ENCODE measurements at regions not wholly inside any gene's neighbourhood (a gene's known extent, or its start where the extent isn't known, plus 50 kb on each side); places are given as distances from the start of the nearest gene placed in this dataset.

DNA sequence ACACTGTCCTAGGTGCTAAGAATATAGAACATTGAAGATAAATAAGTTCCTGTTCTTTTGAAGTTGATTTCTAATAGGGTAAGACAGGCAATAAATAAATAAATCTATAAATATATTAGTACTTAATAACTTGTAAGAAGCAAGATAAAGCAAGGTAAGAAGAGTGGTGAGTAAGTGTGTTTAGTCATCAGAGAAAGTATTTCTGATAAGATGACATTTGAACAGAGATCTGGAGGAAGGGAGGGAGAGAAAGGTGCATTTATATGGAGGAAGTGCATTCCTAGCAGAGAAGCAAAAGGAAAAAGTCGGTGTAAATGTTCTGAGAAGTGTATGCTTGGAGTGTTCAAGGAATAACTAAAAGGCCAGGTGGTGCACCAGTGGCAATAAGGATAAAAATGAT, 184.4 kb upstream of the GRIP1 start:
- H3K27me3 Mint-ChIP-seq (ENCODE audit: low read depth) = peaks cover 17% of the 10 kb centered on the region
- no peaks in the 10 kb centered on the region for H3K4me1 Mint-ChIP-seq (ENCODE audit: low read depth)
- H3K4me3 Mint-ChIP-seq (ENCODE audit: low read depth) = no peak overlapping the region
- intact Hi-C loops (cut with micrococcal nuclease) = no loop called here
- H3K36me3 Mint-ChIP-seq (ENCODE audit: low read depth) = no peaks in the 10 kb centered on the region
- DNase-seq (ENCODE audit: low spot score) = no peak
- H3K9me3 Mint-ChIP-seq = no peaks in the 10 kb centered on the region
- H3K27ac Mint-ChIP-seq = no peak overlapping the region

DNA sequence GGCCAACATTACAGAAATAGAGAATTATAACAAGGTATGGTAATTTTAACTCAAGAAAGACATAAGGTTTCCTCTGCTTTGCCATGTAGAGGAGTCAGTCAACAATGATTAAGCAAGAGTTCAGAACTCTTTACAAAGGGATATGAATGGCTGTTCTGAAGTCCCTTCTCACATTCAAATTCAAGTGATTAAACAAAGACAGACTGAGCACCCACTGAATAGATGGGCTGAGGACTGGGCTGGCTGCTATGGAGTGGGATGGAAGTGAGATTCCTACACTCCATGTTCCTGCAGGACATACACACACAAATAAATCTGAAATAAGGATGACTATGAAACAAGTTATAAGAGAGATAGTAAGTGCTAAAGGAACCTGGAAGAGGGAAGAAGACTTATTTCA, 199.0 kb upstream of the GRIP1 start:
- no peak for DNase-seq (ENCODE audit: low spot score)
- H3K9me3 Mint-ChIP-seq = no peaks in the 10 kb centered on the region
- H3K27ac Mint-ChIP-seq = no peak overlapping the region
- H3K36me3 Mint-ChIP-seq (ENCODE audit: low read depth) = no peaks in the 10 kb centered on the region
- no peak overlapping the region for H3K4me3 Mint-ChIP-seq (ENCODE audit: low read depth)
- intact Hi-C loops (cut with micrococcal nuclease) = no loop called here
- peaks cover 5% of the 10 kb centered on the region for H3K27me3 Mint-ChIP-seq (ENCODE audit: low read depth)
- H3K4me1 Mint-ChIP-seq (ENCODE audit: low read depth) = no peaks in the 10 kb centered on the region

DNA sequence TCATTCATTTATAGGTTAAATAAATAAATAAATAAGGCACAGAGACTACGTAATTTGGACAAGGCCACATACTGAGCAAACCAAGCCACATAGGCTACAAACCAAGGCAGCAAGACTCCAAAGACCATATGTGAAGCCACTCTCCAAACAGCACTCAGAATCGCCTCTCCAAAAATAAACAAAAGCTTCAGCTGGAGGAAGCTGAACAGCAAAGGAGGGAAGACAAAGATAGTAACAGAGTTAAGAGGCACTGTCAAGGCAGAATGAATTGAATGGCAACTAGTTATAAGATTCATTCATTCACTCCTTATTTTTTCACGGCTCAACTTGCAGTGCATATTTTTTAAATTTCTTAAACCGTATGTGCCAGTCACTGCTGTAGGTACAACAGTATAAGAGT, 200.5 kb upstream of the GRIP1 start:
- no peak overlapping the region for H3K27ac Mint-ChIP-seq
- peaks cover 4% of the 10 kb centered on the region for H3K27me3 Mint-ChIP-seq (ENCODE audit: low read depth)
- no peaks in the 10 kb centered on the region for H3K36me3 Mint-ChIP-seq (ENCODE audit: low read depth)
- no peaks in the 10 kb centered on the region for H3K9me3 Mint-ChIP-seq
- DNase-seq (ENCODE audit: low spot score) = no peak
- no peak overlapping the region for H3K4me3 Mint-ChIP-seq (ENCODE audit: low read depth)
- H3K4me1 Mint-ChIP-seq (ENCODE audit: low read depth) = no peaks in the 10 kb centered on the region
- intact Hi-C loops (cut with micrococcal nuclease) = no loop called here

DNA sequence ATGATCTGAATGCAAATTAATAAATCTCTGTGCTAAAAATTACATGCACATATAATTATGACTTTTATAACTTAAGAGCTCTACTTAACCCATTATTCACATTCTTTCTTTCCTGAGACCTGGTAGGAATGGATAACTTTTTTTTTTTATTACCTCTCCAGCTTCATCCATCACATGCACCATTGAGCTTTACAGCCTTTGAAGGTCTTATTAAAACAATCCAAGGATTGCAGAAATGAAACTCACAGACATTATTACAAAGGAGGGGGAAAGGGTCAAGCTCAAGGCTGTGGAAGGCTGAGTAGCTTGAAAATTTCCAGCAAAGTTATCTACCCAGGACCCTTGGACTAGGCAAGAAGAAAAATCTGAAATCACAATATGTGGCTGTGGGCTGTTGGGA, 202.5 kb upstream of the GRIP1 start:
- Mint-ChIP-seq H3K27me3 (ENCODE audit: low read depth) (peaks cover 3% of the 10 kb centered on the region), H3K4me1 (ENCODE audit: low read depth) (no peaks in the 10 kb centered on the region), H3K36me3 (ENCODE audit: low read depth) (no peaks in the 10 kb centered on the region), H3K27ac (no peak overlapping the region), H3K9me3 (no peaks in the 10 kb centered on the region), H3K4me3 (ENCODE audit: low read depth) (no peak overlapping the region)
- no peak for DNase-seq (ENCODE audit: low spot score)
- intact Hi-C loops (cut with micrococcal nuclease) = no loop called here

DNA sequence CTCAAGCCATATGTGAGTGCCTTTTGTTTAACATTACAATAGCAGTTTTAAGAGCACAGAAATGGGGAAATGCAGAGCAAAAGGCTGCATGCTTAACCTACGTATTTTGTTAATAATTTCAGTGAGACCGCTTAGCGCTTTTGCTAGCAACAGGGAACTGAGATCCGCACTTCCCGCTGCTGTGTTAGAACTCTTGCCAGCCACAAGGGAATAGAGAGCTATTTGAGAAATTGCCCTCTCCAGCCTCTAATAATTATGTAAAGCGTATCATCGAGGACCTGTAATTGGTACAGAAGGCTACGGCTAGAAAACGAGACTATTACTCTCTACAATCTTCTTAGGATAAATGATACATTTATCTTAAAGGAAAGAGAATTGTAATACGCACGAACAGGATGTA, 205.2 kb upstream of the GRIP1 start:
- intact Hi-C loops (cut with micrococcal nuclease) = no loop called here
- H3K27ac Mint-ChIP-seq = no peak overlapping the region
- H3K27me3 Mint-ChIP-seq (ENCODE audit: low read depth) = peaks cover 3% of the 10 kb centered on the region
- no peaks in the 10 kb centered on the region for H3K9me3 Mint-ChIP-seq
- H3K36me3 Mint-ChIP-seq (ENCODE audit: low read depth) = no peaks in the 10 kb centered on the region
- H3K4me3 Mint-ChIP-seq (ENCODE audit: low read depth) = no peak overlapping the region
- no peak for DNase-seq (ENCODE audit: low spot score)
- no peaks in the 10 kb centered on the region for H3K4me1 Mint-ChIP-seq (ENCODE audit: low read depth)

DNA sequence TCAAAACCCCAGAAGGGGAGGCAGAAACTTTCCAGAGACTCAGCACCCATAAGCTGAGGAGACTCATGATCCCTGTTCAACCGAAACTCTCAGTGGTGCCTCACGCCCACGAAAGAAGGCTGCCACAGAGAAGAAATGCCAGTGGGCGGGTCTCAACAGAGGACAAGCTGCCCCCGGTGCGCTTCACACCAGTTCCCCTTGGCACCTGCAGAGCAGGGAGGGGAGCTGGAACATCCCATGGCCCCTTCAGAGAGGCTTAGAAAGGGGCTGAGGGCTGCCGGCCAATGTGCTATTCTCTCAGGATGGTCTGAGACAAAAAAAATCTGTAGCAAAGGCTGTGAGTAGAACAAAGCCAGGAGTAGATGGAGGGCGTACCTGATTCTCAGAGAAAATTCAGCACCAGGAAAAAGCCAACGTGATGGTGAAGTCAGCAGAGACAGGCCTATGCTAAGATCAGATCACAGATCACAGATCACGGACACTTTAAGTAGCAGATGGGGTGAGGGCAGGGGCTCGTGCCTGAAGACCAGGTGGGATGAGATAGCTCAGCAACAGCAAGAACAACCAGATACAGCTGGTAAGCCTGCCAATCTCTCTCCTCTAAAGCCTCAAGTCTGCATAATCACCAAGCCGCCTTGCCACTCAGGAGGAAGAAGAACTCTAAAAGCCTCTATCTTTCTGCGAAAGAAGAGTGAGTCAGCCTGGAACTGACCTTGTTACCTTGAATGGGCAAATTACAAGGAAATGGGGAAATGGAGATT, 206.4 kb upstream of the GRIP1 start:
- DNase-seq (ENCODE audit: low spot score) = no peak
- H3K4me3 Mint-ChIP-seq (ENCODE audit: low read depth) = no peak overlapping the region
- H3K4me1 Mint-ChIP-seq (ENCODE audit: low read depth) = no peaks in the 10 kb centered on the region
- no peak overlapping the region for H3K27ac Mint-ChIP-seq
- peaks cover 3% of the 10 kb centered on the region for H3K27me3 Mint-ChIP-seq (ENCODE audit: low read depth)
- H3K9me3 Mint-ChIP-seq = no peaks in the 10 kb centered on the region
- intact Hi-C loops (cut with micrococcal nuclease) = no loop called here
- H3K36me3 Mint-ChIP-seq (ENCODE audit: low read depth) = no peaks in the 10 kb centered on the region

DNA sequence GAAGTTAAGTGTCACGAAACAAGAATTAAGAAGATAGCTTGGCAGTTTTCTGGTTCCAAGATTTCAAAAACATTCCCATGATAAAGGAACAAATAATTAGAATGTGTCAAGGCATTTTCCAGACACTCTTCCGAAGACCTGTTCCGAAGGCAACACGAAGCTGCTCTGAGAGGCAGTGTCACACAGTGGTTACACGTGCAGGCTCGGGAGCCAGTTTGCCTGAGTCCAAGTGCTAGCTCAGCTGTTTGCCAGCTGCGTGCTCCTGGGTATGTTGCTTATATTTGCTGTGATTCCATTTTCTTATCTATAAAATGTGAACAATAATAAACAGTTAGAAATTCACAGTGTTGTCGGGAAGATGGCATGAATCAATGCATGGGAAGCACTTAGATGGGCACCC, 217.9 kb upstream of the GRIP1 start:
- intact Hi-C loops (cut with micrococcal nuclease) = no loop called here
- Mint-ChIP-seq H3K9me3 (no peaks in the 10 kb centered on the region), H3K27me3 (ENCODE audit: low read depth) (peaks cover 4% of the 10 kb centered on the region), H3K27ac (no peak overlapping the region), H3K4me3 (ENCODE audit: low read depth) (no peak overlapping the region), H3K36me3 (ENCODE audit: low read depth) (no peaks in the 10 kb centered on the region), H3K4me1 (ENCODE audit: low read depth) (peaks cover 6% of the 10 kb centered on the region)
- DNase-seq (ENCODE audit: low spot score) = no peak

DNA sequence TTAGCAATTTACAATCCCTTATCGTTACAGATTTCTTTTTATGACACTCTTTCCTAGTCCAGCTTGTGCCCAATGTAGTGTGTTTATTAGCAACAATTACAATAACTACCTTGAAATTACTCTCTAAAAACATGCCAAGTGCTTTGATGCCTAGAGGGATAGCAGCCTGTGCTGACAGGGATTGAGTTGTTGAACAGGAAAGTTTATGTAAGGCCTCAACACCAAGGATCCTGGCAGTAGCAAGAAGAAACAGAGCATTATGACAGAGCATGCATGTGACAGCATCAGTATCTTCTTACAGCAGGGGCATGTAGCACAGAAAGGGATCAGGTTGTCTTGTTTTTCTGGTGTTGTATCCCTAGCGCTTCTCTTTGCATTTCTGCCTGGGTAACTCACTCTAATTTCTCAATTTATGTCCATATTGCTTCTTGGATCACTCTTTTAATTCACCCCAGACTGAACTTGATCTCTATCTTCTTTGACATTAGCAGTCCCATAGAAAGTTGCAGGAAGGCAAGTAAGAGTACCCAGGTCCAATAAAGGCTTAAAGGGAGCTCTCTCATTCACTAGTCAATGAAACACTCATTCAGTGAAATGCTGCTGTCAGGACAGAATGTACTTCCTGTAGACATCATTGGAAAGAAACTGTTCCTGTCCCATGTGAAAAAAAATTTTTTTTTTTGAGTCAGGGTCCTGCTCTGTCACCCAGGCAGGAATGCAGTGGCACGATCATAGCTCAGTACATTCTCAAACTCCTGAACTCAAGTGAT, 220.0 kb upstream of the GRIP1 start:
- peaks cover 6% of the 10 kb centered on the region for H3K4me1 Mint-ChIP-seq (ENCODE audit: low read depth)
- intact Hi-C loops (cut with micrococcal nuclease) = no loop called here
- H3K27me3 Mint-ChIP-seq (ENCODE audit: low read depth) = peaks cover 3% of the 10 kb centered on the region
- no peak for DNase-seq (ENCODE audit: low spot score)
- H3K4me3 Mint-ChIP-seq (ENCODE audit: low read depth) = no peak overlapping the region
- no peaks in the 10 kb centered on the region for H3K9me3 Mint-ChIP-seq
- no peaks in the 10 kb centered on the region for H3K36me3 Mint-ChIP-seq (ENCODE audit: low read depth)
- no peak overlapping the region for H3K27ac Mint-ChIP-seq

DNA sequence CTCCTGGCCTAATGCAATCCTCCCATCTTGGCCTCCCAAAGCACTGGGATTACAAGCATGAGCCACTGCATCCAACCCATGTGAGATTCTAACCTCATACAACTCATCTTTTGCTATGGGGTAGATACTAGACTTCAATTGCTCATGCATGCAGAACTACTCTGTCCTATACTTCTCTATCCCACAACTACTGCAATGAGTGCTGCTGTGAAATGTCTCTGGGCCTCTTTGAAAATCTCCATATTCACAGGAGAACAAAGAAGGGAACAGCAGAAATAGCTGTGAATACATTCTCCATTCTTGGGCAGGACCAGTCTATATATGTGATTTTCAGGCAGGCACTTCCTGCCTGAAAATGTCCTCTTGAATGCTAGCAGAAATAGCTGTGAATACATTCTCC, 220.7 kb upstream of the GRIP1 start:
- H3K36me3 Mint-ChIP-seq (ENCODE audit: low read depth) = no peaks in the 10 kb centered on the region
- H3K9me3 Mint-ChIP-seq = no peaks in the 10 kb centered on the region
- H3K27me3 Mint-ChIP-seq (ENCODE audit: low read depth) = peaks cover 4% of the 10 kb centered on the region
- no peak overlapping the region for H3K4me3 Mint-ChIP-seq (ENCODE audit: low read depth)
- H3K4me1 Mint-ChIP-seq (ENCODE audit: low read depth) = peaks cover 6% of the 10 kb centered on the region
- no peak overlapping the region for H3K27ac Mint-ChIP-seq
- DNase-seq (ENCODE audit: low spot score) = no peak
- intact Hi-C loops (cut with micrococcal nuclease) = no loop called here

DNA sequence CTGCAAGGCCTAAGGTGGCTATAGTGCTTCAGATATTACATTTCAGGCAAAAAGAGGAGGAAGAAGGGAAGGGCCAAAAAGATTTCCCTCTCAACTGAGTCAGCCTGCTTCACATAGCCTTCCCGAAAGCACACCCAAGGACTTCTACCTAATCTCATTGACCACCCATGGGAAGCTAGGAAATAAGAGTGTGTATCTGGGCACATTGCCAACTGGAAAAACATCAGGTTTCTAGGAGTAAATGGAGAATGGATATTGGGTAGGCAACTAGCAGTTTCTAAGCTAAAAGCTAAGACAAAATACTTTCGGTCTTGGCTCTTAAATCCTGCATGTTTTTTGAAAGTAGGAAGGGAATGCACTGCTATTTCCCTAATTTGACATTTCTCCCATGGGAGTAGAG, 221.7 kb upstream of the GRIP1 start:
- no peak for DNase-seq (ENCODE audit: low spot score)
- Mint-ChIP-seq H3K27me3 (ENCODE audit: low read depth) (peaks cover 4% of the 10 kb centered on the region), H3K9me3 (no peaks in the 10 kb centered on the region), H3K4me3 (ENCODE audit: low read depth) (no peak overlapping the region), H3K4me1 (ENCODE audit: low read depth) (peaks cover 6% of the 10 kb centered on the region), H3K27ac (no peak overlapping the region), H3K36me3 (ENCODE audit: low read depth) (no peaks in the 10 kb centered on the region)
- intact Hi-C loops (cut with micrococcal nuclease) = no loop called here

DNA sequence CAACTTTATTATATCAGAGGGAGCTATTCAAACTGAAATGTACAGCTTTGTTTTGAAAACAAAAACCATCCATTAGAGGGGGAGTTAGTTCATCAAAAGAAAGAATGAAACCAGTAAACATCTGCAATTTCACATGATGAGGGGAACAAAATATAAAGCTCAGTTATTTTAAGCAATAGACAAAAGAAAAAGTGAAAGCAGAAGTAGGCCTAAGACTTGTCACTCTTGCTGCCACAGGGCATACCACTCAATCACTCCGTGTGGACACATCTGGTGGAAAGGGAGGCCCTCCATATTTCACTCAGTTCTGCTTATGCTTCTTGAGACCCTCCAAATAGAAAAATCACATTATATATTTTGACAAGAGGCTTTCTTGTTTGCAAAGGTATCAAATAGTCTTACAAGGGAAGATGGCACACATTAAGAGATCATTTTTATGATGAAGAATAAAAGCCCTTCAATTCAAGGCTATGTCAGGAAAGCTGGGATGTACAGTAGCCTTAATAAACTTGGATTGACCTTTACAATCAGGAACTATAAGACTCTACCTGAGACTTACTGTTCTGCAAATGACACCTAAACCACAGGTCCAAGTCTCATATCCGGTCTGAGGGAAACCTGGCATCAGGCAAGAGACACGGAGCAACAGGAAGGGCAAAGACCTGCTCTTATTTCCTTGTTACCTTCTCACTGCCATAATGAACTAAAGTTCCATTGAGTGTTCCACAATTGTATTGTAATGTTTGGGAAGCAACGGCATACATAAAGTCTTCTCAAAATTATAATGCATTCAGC, 222.5 kb upstream of the GRIP1 start:
- Mint-ChIP-seq H3K27ac (no peak overlapping the region), H3K9me3 (no peaks in the 10 kb centered on the region), H3K36me3 (ENCODE audit: low read depth) (no peaks in the 10 kb centered on the region), H3K27me3 (ENCODE audit: low read depth) (peaks cover 4% of the 10 kb centered on the region), H3K4me1 (ENCODE audit: low read depth) (peaks cover 6% of the 10 kb centered on the region), H3K4me3 (ENCODE audit: low read depth) (no peak overlapping the region)
- intact Hi-C loops (cut with micrococcal nuclease) = no loop called here
- no peak for DNase-seq (ENCODE audit: low spot score)

DNA sequence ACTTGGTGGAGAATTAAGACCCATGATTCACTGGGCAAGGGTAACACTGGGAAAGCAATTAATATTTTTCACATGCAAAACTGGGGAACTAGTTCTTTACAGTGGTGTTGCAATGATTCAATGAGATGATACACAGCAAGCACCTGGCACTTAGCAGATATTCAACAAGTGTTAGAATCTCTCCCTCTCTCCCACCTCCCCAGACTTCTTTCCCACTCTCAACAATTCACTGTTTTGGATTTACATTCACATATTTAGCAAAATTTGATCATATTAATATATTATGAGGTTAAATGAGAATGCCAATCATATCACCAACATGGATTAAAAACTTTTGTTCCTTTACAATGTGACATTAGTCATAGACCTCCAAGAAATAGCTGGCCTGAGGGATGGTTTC, 223.1 kb upstream of the GRIP1 start:
- H3K36me3 Mint-ChIP-seq (ENCODE audit: low read depth) = no peaks in the 10 kb centered on the region

More for the DNA sequence above, 223.1 kb upstream of the GRIP1 start:
- Mint-ChIP-seq H3K4me1 (ENCODE audit: low read depth) (peaks cover 6% of the 10 kb centered on the region), H3K27ac (no peak overlapping the region), H3K4me3 (ENCODE audit: low read depth) (no peak overlapping the region), H3K9me3 (no peaks in the 10 kb centered on the region), H3K27me3 (ENCODE audit: low read depth) (peaks cover 4% of the 10 kb centered on the region)
- intact Hi-C loops (cut with micrococcal nuclease) = no loop called here
- no peak for DNase-seq (ENCODE audit: low spot score)
